A673 (cell line): ENCODE measurements at regions not wholly inside any gene's neighbourhood (a gene's known extent, or its start where the extent isn't known, plus 50 kb on each side); places are given as distances from the start of the nearest gene placed in this dataset.
"Not testable (repeated sequence)": the region's sequence is repeated elsewhere in the genome, so short reads cannot be mapped to it uniquely, and the experiment has no call there.

Experiments
- CTCF ChIP-seq: fragments of 300-800, 200-600 bp; sonication (generic); conservative IDR thresholded peaks from 2 replicates; pipeline ENCODE4 v1.5.1; 2017; ENCODE audit warnings: low read depth, mild to moderate bottlenecking, antibody characterized with exemption, low read length, moderate library complexity, mixed read lengths
- EZH2 ChIP-seq: fragments of 200-600 bp; sonication (generic); IDR thresholded peaks from 2 replicates; pipeline ENCODE4 v1.6.1; 2017; ENCODE audit warnings: borderline replicate concordance, low read depth, mild to moderate bottlenecking, mixed read lengths, antibody characterized with exemption, low read length; ENCODE audit not compliant: poor library complexity, severe bottlenecking

- not testable (repeated sequence) for TF ChIP-seq CTCF, EZH2
Measured at GRCh38 chr22:10776358-10776729, 4751.6 kb upstream of the OR11H1 start.
